ENCODE measurements at regions not wholly inside any gene's neighbourhood (a gene's known extent, or its start where the extent isn't known, plus 50 kb on each side); places are given as distances from the start of the nearest gene placed in this dataset.

GRCh38 chr5:173494446-173494845 lies 122.0 kb downstream of the BOD1 start:
- TF ChIP-seq USF1 (IDR thresholded peaks at IDR 0.05): peak; percentile 54
- no peak for TF ChIP-seq TCF12 (IDR thresholded peaks at IDR 0.05; ENCODE audit: low read depth)
- TF ChIP-seq MAX (IDR thresholded peaks at IDR 0.05): no peak
- TF ChIP-seq TEAD4 (IDR thresholded peaks at IDR 0.05): no peak

GRCh38 chr5:173493846-173494245 lies 122.6 kb downstream of the BOD1 start:
- TF ChIP-seq USF1 (IDR thresholded peaks at IDR 0.05) (no peak), EP300 (IDR thresholded peaks at IDR 0.05; ENCODE audit: borderline replicate concordance) (no peak), CEBPB (IDR thresholded peaks at IDR 0.05) (no peak), TAF1 (IDR thresholded peaks at IDR 0.05; ENCODE audit: low read depth) (no peak), EGR1 (IDR thresholded peaks at IDR 0.05) (no peak), ZBTB7A (IDR thresholded peaks at IDR 0.05; ENCODE audit: low read depth) (no peak)

- TF ChIP-seq REST (IDR thresholded peaks at IDR 0.05; ENCODE audit: low read depth) (no peak), EGR1 (IDR thresholded peaks at IDR 0.05) (no peak), YY1 (IDR thresholded peaks at IDR 0.05; ENCODE audit: low read depth) (no peak), MAX (IDR thresholded peaks at IDR 0.05) (no peak), CREB1 (IDR thresholded peaks at IDR 0.05; ENCODE audit: low read depth) (no peak), CEBPB (IDR thresholded peaks at IDR 0.05) (no peak), USF1 (IDR thresholded peaks at IDR 0.05) (no peak), ZBTB7A (IDR thresholded peaks at IDR 0.05; ENCODE audit: low read depth) (no peak), NFIC (IDR thresholded peaks at IDR 0.05) (no peak), FOXM1 (IDR thresholded peaks at IDR 0.05; ENCODE audit: borderline replicate concordance, low read depth) (no peak), EP300 (IDR thresholded peaks at IDR 0.05; ENCODE audit: borderline replicate concordance) (no peak), TAF1 (IDR thresholded peaks at IDR 0.05; ENCODE audit: low read depth) (no peak), TEAD4 (IDR thresholded peaks at IDR 0.05) (no peak), RAD21 (IDR thresholded peaks at IDR 0.05; ENCODE audit: low read depth) (no peak), TCF12 (IDR thresholded peaks at IDR 0.05; ENCODE audit: low read depth) (no peak)
Measured at GRCh38 chr5:173493040-173493439, 123.4 kb downstream of the BOD1 start.

GRCh38 chr5:173490681-173491080 lies 125.8 kb downstream of the BOD1 start:
- no peak for TF ChIP-seq EGR1 (IDR thresholded peaks at IDR 0.05)
- TF ChIP-seq TEAD4 (IDR thresholded peaks at IDR 0.05): no peak
- no peak for TF ChIP-seq RAD21 (IDR thresholded peaks at IDR 0.05; ENCODE audit: low read depth)

GRCh38 chr5:173488144-173488543 lies 128.3 kb downstream of the BOD1 start:
- no peak for TF ChIP-seq FOXM1 (IDR thresholded peaks at IDR 0.05; ENCODE audit: borderline replicate concordance, low read depth)
- no peak for TF ChIP-seq CREB1 (IDR thresholded peaks at IDR 0.05; ENCODE audit: low read depth)
- TF ChIP-seq EP300 (IDR thresholded peaks at IDR 0.05; ENCODE audit: borderline replicate concordance): no peak
- TF ChIP-seq EGR1 (IDR thresholded peaks at IDR 0.05): no peak
- no peak for TF ChIP-seq TEAD4 (IDR thresholded peaks at IDR 0.05)
- TF ChIP-seq REST (IDR thresholded peaks at IDR 0.05; ENCODE audit: low read depth): no peak

- TF ChIP-seq ZBTB7A (IDR thresholded peaks at IDR 0.05; ENCODE audit: low read depth) (no peak), EGR1 (IDR thresholded peaks at IDR 0.05) (no peak), NFIC (IDR thresholded peaks at IDR 0.05) (no peak), FOXM1 (IDR thresholded peaks at IDR 0.05; ENCODE audit: borderline replicate concordance, low read depth) (no peak), REST (IDR thresholded peaks at IDR 0.05; ENCODE audit: low read depth) (no peak), USF1 (IDR thresholded peaks at IDR 0.05) (no peak), TEAD4 (IDR thresholded peaks at IDR 0.05) (no peak), MAX (IDR thresholded peaks at IDR 0.05) (no peak), EP300 (IDR thresholded peaks at IDR 0.05; ENCODE audit: borderline replicate concordance) (no peak), RAD21 (IDR thresholded peaks at IDR 0.05; ENCODE audit: low read depth) (no peak), YY1 (IDR thresholded peaks at IDR 0.05; ENCODE audit: low read depth) (no peak), CEBPB (IDR thresholded peaks at IDR 0.05) (no peak), TAF1 (IDR thresholded peaks at IDR 0.05; ENCODE audit: low read depth) (no peak), TCF12 (IDR thresholded peaks at IDR 0.05; ENCODE audit: low read depth) (no peak), CREB1 (IDR thresholded peaks at IDR 0.05; ENCODE audit: low read depth) (no peak)
Measured at GRCh38 chr5:173487300-173487699, 129.2 kb downstream of the BOD1 start.
